PC-9 (cell line): ENCODE measurements at regions not wholly inside any gene's neighbourhood (a gene's known extent, or its start where the extent isn't known, plus 50 kb on each side); places are given as distances from the start of the nearest gene placed in this dataset.
"Not testable (repeated sequence)": the region's sequence is repeated elsewhere in the genome, so short reads cannot be mapped to it uniquely, and the experiment has no call there.

Experiments used
- BruUV-seq: library from RNA; stranded (reverse); fragments of 400-500 nt; replicated peaks from 2 replicates; lab custom pipeline; 2021; lab: Mats Ljungman, UMichigan
- CTCF ChIA-PET: fragments of 300-600 bp; sonication (Branson Sonifier 250); formaldehyde crosslinking; loops from one replicate; lab custom pipeline; 2022; ENCODE audit warnings: antibody characterized with exemption; lab: Charles Lee
- POLR2A ChIA-PET: fragments of 300-600 bp; sonication (Branson Sonifier 250); formaldehyde crosslinking; loops from one replicate; lab custom pipeline; 2022; ENCODE audit warnings: antibody characterized with exemption; ENCODE audit not compliant: unreplicated experiment; lab: Charles Lee
- DNase-seq, 2 experiments: peaks; one replicate each; pipeline versions ENCODE4 v3.0.0 to v3.0.0-alpha.2; 2015 to 2022; ENCODE audit warnings: mixed read lengths in 1 of 2
- H2AFZ ChIP-seq: fragments of 200-600 bp; sonication (generic); 2 replicates; pipeline ENCODE4 v1.8.1; 2017; ENCODE audit warnings: antibody characterized with exemption
- H3F3A ChIP-seq: fragments of 200-600 bp; sonication (generic); 2 replicates; pipeline ENCODE4 v1.8.1; 2017; ENCODE audit warnings: antibody characterized with exemption, mild to moderate bottlenecking, low read depth; ENCODE audit not compliant: insufficient read depth
- H3K27ac ChIP-seq: fragments of 200-600 bp; sonication (generic); 2 replicates; pipeline ENCODE4 v1.6.1; 2016; ENCODE audit warnings: mixed run types
- H3K27me3 ChIP-seq: fragments of 200-600 bp; sonication (generic); 2 replicates; pipeline ENCODE4 v1.6.1; 2016; ENCODE audit warnings: low read depth, mixed run types; ENCODE audit not compliant: insufficient read depth
- H3K36me3 ChIP-seq: fragments of 200-600 bp; sonication (generic); 2 replicates; pipeline ENCODE4 v1.6.1; 2016; ENCODE audit warnings: low read depth, mixed run types
- H3K4me1 ChIP-seq: fragments of 200-600 bp; sonication (generic); replicated peaks from 2 replicates; pipeline ENCODE4 v1.6.1; 2016; ENCODE audit warnings: mixed run types; ENCODE audit not compliant: insufficient read depth
- H3K4me2 ChIP-seq: fragments of 200-600 bp; sonication (generic); 2 replicates; pipeline ENCODE4 v1.6.1; 2017; ENCODE audit warnings: mixed run types
- H3K4me3 ChIP-seq: fragments of 200-600 bp; sonication (generic); 2 replicates; pipeline ENCODE4 v1.6.1; 2016; ENCODE audit warnings: mixed run types
- H3K79me2 ChIP-seq: fragments of 200-600 bp; sonication (generic); 2 replicates; pipeline ENCODE4 v1.6.1; 2017; ENCODE audit warnings: low read depth, mixed run types
- H3K9me2 ChIP-seq: fragments of 200-600 bp; sonication (generic); 2 replicates; pipeline ENCODE4 v1.8.1; 2017; ENCODE audit warnings: mild to moderate bottlenecking; ENCODE audit not compliant: insufficient read depth
- H3K9me3 ChIP-seq: fragments of 200-600 bp; sonication (generic); 2 replicates; pipeline ENCODE4 v1.8.1; 2016; ENCODE audit warnings: low read depth; ENCODE audit not compliant: insufficient read depth
- H4K20me1 ChIP-seq: fragments of 200-600 bp; sonication (generic); 2 replicates; pipeline ENCODE4 v1.8.1; 2017; ENCODE audit not compliant: insufficient read depth
- CTCF ChIP-seq: fragments of 200-600 bp; sonication (generic); conservative IDR thresholded peaks from 2 replicates; pipeline ENCODE4 v1.6.1; 2017; ENCODE audit warnings: mixed run types, antibody characterized with exemption, mild to moderate bottlenecking, moderate library complexity
- EZH2 ChIP-seq: fragments of 200-600 bp; sonication (generic); IDR thresholded peaks from 2 replicates; pipeline ENCODE4 v1.8.0; 2017; ENCODE audit warnings: antibody characterized with exemption, low read depth
- intact Hi-C: fragments of 100-400 bp; cut with micrococcal nuclease; formaldehyde crosslinking; loops from one replicate; pipeline ENCODE4 v1.10.0; 2022; ENCODE audit not compliant: unreplicated experiment

GRCh38 chr13:53298396-53298795 lies 269.8 kb downstream of the OLFM4 start:
- H3K4me3 ChIP-seq = no peak overlapping the region
- no peak overlapping the region for H2AFZ ChIP-seq
- H3K4me2 ChIP-seq = no peak overlapping the region
- ChIA-PET POLR2A (no interaction called here), CTCF (no interaction called here)
- H3K4me1 ChIP-seq = no peaks in the 10 kb centered on the region
- no peaks in the 10 kb centered on the region for H3K27me3 ChIP-seq
- no peaks in the 10 kb centered on the region for H3F3A ChIP-seq
- no TSS peak for BruUV-seq
- intact Hi-C loops = no loop called here
- H3K79me2 ChIP-seq = no peaks in the 10 kb centered on the region
- H3K36me3 ChIP-seq = no peaks in the 10 kb centered on the region
- no peaks in the 10 kb centered on the region for H4K20me1 ChIP-seq
- no peak for DNase-seq
- H3K27ac ChIP-seq = no peak overlapping the region
- no peak for TF ChIP-seq EZH2
- TF ChIP-seq CTCF = no peak
- H3K9me2 ChIP-seq = no peaks in the 10 kb centered on the region
- H3K9me3 ChIP-seq = no peaks in the 10 kb centered on the region

GRCh38 chr13:53301449-53301848 lies 272.8 kb downstream of the OLFM4 start:
- Histone ChIP-seq H3F3A (no peaks in the 10 kb centered on the region), H3K4me3 (no peak overlapping the region), H3K9me2 (no peaks in the 10 kb centered on the region), H3K4me2 (no peak overlapping the region), H3K27ac (no peak overlapping the region), H3K9me3 (no peaks in the 10 kb centered on the region), H3K27me3 (no peaks in the 10 kb centered on the region), H4K20me1 (no peaks in the 10 kb centered on the region), H2AFZ (no peak overlapping the region), H3K4me1 (no peaks in the 10 kb centered on the region), H3K79me2 (no peaks in the 10 kb centered on the region), H3K36me3 (no peaks in the 10 kb centered on the region)
- POLR2A ChIA-PET = no interaction called here
- no peak for DNase-seq
- no peak for TF ChIP-seq EZH2
- TF ChIP-seq CTCF = no peak
- no TSS peak for BruUV-seq
- CTCF ChIA-PET = no interaction called here
- intact Hi-C loops = no loop called here

GRCh38 chr13:53305419-53305818 lies 276.8 kb downstream of the OLFM4 start:
- H3K4me1 ChIP-seq, intact Hi-C loops, H3F3A ChIP-seq, POLR2A ChIA-PET, H2AFZ ChIP-seq, H3K36me3 ChIP-seq, H4K20me1 ChIP-seq, H3K9me3 ChIP-seq, H3K27me3 ChIP-seq, H3K9me2 ChIP-seq, H3K4me3 ChIP-seq, DNase-seq, H3K4me2 ChIP-seq, CTCF ChIA-PET, H3K27ac ChIP-seq, H3K79me2 ChIP-seq, BruUV-seq: not testable (repeated sequence)

GRCh38 chr13:53310786-53311185 lies 282.2 kb downstream of the OLFM4 start:
- H3K9me2 ChIP-seq = no peaks in the 10 kb centered on the region
- H3K4me2 ChIP-seq = no peak overlapping the region
- no peaks in the 10 kb centered on the region for H3K79me2 ChIP-seq
- CTCF ChIA-PET = no interaction called here
- no peak overlapping the region for H2AFZ ChIP-seq
- H3K27ac ChIP-seq = no peak overlapping the region
- TF ChIP-seq CTCF (no peak), EZH2 (no peak)
- H3K27me3 ChIP-seq = no peaks in the 10 kb centered on the region
- intact Hi-C loops = no loop called here
- BruUV-seq = no TSS peak
- no peaks in the 10 kb centered on the region for H3K36me3 ChIP-seq
- no peaks in the 10 kb centered on the region for H3K4me1 ChIP-seq
- POLR2A ChIA-PET = no interaction called here
- no peak overlapping the region for H3K4me3 ChIP-seq
- no peaks in the 10 kb centered on the region for H4K20me1 ChIP-seq
- DNase-seq = no peak
- no peaks in the 10 kb centered on the region for H3K9me3 ChIP-seq
- H3F3A ChIP-seq = no peaks in the 10 kb centered on the region
